Lower lobe of right lung (tissue), 2 donors: ENCODE measurements at regions not wholly inside any gene's neighbourhood (a gene's known extent, or its start where the extent isn't known, plus 50 kb on each side); places are given as distances from the start of the nearest gene placed in this dataset.
"Not testable (repeated sequence)": the region's sequence is repeated elsewhere in the genome, so short reads cannot be mapped to it uniquely, and the experiment has no call there.

Experiments
- ATAC-seq, 2 donors: fragments of 200-7000 bp; cut with Tn5 transposase; one replicate each; pipeline ENCODE4 v1.9.1; 2020 to 2022; ENCODE audit warnings: mild to moderate bottlenecking in 2 of 2, moderate library complexity in 2 of 2
- DNase-seq: peaks from one replicate; pipeline ENCODE4 v3.0.0-alpha.2; 2020
- H3K27ac ChIP-seq: fragments of 200-600 bp; one replicate; pipeline ENCODE4 v1.8.0; 2022
- H3K27me3 ChIP-seq: fragments of 200-600 bp; one replicate; pipeline ENCODE4 v1.8.0; 2022; ENCODE audit warnings: low read depth
- H3K36me3 ChIP-seq: fragments of 200-600 bp; one replicate; pipeline ENCODE4 v1.8.0; 2022; ENCODE audit warnings: mild to moderate bottlenecking
- H3K4me1 ChIP-seq: fragments of 200-600 bp; one replicate; pipeline ENCODE4 v1.8.0; 2022
- H3K4me3 ChIP-seq: fragments of 200-600 bp; one replicate; pipeline ENCODE4 v1.8.0; 2022; ENCODE audit warnings: mild to moderate bottlenecking
- H3K9me3 ChIP-seq: fragments of 200-600 bp; one replicate; pipeline ENCODE4 v1.8.0; 2022
- intact Hi-C: fragments of 100-400 bp; cut with DNase I; formaldehyde crosslinking; loops from one replicate; pipeline ENCODE4 v1.11.0; 2022
- TF ChIP-seq, protein P1 (sequence below): fragments of 200-600 bp; IDR thresholded peaks from one replicate; pipeline ENCODE4 v1.8.0; 2022; ENCODE audit warnings: antibody characterized with exemption, mild to moderate bottlenecking
- donor health status: DM: no; HTN: yes; CAD: no; lungs with severe emphysema.

DNA sequence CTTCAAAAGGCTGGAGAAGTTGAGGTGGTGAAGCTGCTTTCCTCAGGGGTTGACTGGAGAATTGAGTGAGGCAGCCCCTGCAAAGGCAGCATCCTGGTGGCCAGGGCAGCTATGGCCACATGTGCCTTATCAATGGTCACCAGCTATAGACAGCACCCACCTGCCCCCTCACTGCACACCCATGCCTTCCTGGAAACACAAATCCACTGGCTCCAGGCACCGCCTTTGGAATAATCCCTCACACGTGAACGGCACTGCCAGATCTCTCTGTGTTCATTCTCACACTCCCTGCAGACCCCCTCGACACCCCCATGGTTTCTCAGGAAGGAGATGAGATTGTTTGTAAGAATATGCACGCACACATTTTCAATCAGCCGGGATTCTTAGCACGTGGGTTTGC lies 1297.8 kb downstream of the TBC1D22A start:
- no peaks in the 10 kb centered on the region for H3K4me1 ChIP-seq
- no peaks in the 10 kb centered on the region for H3K9me3 ChIP-seq
- TF ChIP-seq, protein P1, sequence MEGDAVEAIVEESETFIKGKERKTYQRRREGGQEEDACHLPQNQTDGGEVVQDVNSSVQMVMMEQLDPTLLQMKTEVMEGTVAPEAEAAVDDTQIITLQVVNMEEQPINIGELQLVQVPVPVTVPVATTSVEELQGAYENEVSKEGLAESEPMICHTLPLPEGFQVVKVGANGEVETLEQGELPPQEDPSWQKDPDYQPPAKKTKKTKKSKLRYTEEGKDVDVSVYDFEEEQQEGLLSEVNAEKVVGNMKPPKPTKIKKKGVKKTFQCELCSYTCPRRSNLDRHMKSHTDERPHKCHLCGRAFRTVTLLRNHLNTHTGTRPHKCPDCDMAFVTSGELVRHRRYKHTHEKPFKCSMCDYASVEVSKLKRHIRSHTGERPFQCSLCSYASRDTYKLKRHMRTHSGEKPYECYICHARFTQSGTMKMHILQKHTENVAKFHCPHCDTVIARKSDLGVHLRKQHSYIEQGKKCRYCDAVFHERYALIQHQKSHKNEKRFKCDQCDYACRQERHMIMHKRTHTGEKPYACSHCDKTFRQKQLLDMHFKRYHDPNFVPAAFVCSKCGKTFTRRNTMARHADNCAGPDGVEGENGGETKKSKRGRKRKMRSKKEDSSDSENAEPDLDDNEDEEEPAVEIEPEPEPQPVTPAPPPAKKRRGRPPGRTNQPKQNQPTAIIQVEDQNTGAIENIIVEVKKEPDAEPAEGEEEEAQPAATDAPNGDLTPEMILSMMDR: no peak
- ATAC-seq (no peak), DNase-seq (no peak)
- intact Hi-C loops: no loop called here
- H3K4me3 ChIP-seq: no peak overlapping the region
- H3K36me3 ChIP-seq: no peaks in the 10 kb centered on the region
- peaks cover 6% of the 10 kb centered on the region for H3K27me3 ChIP-seq
- H3K27ac ChIP-seq: no peak overlapping the region

DNA sequence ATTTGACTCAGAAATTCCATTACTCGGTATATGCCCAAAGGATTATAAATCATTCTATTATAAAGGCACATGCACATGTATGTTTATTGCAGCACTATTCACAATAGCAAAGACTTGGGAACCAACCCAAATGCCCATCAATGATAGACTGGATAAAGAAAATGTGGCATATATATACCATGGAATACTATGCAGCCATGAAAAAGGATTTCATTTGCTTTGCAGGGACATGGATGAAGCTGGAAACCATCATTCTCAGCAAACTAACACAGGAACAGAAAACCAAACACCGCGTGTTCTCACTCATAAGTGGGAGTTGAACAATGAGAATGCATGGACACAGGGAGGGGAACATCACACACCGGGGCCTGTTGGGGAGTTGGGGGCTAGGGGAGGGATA lies 1297.1 kb downstream of the TBC1D22A start:
- H3K27me3 ChIP-seq, H3K4me1 ChIP-seq, ATAC-seq, H3K36me3 ChIP-seq, H3K27ac ChIP-seq, DNase-seq, intact Hi-C loops, H3K9me3 ChIP-seq, H3K4me3 ChIP-seq: not testable (repeated sequence)

DNA sequence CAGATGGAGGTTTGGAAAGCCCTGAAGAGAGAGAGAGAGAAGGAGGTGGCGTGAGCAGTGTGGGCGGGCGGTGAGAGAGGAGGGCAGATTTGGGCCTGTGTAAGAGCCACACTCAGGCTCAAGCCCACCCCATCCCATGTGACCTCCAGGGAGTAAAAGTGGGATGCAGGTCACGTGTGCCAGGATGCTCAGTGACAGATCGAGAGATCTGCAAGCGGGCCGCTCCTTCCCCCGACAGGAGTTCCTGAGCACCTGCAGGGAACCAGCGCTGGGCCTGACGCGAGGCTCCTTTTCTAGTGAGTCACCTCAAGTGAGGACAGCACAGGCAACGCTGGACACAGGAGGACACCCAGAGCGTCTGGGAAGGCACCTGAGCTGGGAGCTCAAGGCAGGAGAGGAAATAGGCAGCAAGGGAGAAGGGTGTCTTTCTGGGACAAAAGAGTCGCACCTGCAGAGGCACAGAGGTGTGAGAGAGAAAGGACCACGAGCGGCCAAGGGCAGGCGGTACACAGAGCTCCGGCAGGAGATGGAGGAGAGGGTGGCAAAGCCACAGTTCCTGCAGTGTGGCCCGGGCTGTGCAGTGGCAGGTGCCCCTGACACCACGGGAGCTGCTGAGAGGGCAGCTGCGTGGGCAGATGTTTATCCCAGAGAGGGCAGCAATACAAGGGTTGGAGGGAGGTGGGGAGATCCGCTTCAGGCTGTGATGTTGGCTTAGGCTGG lies 1294.8 kb downstream of the TBC1D22A start:
- DNase-seq (no peak), ATAC-seq (no peak)
- intact Hi-C loops: no loop called here
- H3K27ac ChIP-seq: no peak overlapping the region
- H3K4me1 ChIP-seq: no peaks in the 10 kb centered on the region
- peaks cover 15% of the 10 kb centered on the region for H3K27me3 ChIP-seq
- TF ChIP-seq, protein P1: no peak
- H3K36me3 ChIP-seq: no peaks in the 10 kb centered on the region
- H3K4me3 ChIP-seq: no peak overlapping the region
- H3K9me3 ChIP-seq: no peaks in the 10 kb centered on the region

DNA sequence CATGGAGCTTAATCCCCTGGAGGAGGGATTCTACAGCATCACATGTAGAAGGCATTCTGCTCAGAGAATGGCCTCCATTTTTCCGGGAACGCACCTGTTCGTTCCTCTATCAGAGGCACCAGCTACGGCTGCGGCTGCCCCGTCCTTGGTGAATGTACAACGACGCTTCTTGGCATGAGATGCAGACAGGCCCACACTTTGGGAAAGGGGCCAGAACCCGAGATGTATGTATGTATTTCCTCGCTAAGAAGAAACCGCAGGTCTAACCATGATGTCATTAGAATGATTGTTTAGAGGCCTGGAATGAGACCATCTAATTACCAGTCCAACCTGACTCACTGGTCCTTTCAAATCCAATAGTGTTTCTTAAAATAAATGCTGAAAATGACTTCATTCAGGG lies 1293.4 kb downstream of the TBC1D22A start:
- no peak for DNase-seq
- H3K36me3 ChIP-seq: no peaks in the 10 kb centered on the region
- intact Hi-C loops: no loop called here
- H3K27me3 ChIP-seq: peaks cover 15% of the 10 kb centered on the region
- TF ChIP-seq, protein P1: no peak
- H3K4me3 ChIP-seq: no peak overlapping the region
- H3K27ac ChIP-seq: no peak overlapping the region
- H3K4me1 ChIP-seq: no peaks in the 10 kb centered on the region
- H3K9me3 ChIP-seq: no peaks in the 10 kb centered on the region
- ATAC-seq: no peak

DNA sequence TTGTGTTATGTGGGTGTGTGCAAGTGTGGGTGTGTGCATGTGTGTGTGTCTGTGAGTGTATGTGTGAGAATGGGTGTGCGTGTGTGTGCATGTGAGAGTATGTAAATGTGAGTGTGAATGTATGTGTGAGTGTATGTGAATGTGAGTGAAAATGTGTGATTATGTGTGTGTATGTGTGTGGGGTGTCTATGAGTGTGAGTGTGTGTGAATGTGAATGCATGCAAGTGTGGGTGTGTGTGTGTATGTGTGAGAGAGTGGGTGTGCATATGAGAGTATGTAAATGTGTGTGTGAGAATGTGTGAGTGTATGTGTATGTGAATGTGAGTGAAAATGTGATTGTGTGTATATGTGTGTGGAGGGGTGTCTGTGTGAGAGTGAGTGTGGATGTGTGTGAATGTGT lies 1292.7 kb downstream of the TBC1D22A start:
- no peak for DNase-seq
- intact Hi-C loops: no loop called here
- no peaks in the 10 kb centered on the region for H3K4me1 ChIP-seq
- no peak overlapping the region for H3K27ac ChIP-seq
- no peaks in the 10 kb centered on the region for H3K9me3 ChIP-seq
- TF ChIP-seq, protein P1: no peak
- no peak overlapping the region for H3K4me3 ChIP-seq
- ATAC-seq: no peak
- no peaks in the 10 kb centered on the region for H3K36me3 ChIP-seq
- H3K27me3 ChIP-seq: peaks cover 15% of the 10 kb centered on the region

DNA sequence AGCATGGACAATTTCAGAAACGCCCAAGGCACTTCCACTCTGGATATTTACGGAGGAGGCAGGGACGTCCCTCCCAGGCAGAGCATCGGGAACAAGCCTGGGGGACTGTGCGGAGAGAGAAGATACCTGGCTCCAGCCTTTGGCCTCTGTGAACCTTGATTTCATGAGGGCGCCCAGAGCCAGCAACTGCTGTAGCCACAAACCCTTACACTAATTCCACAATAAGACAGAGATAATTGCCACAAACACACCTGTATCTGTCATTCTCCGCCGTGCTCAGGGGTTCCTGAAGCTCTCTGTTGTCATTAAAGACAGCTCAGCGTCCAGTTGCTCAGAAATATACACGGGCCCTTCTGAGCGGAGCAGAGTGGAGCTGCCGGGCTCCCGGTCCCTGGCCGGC lies 1292.1 kb downstream of the TBC1D22A start:
- intact Hi-C loops: no loop called here
- no peak for DNase-seq
- Histone ChIP-seq H3K27me3 (peaks cover 15% of the 10 kb centered on the region), H3K9me3 (no peaks in the 10 kb centered on the region), H3K4me1 (no peaks in the 10 kb centered on the region), H3K27ac (no peak overlapping the region), H3K36me3 (no peaks in the 10 kb centered on the region), H3K4me3 (no peak overlapping the region)
- TF ChIP-seq, protein P1: no peak
- no peak for ATAC-seq
